ENCODE measurements at regions not wholly inside any gene's neighbourhood (a gene's known extent, or its start where the extent isn't known, plus 50 kb on each side); places are given as distances from the start of the nearest gene placed in this dataset.

GRCh38 chr5:23677996-23678395 lies 170.6 kb downstream of the PRDM9 start:
- no peak overlapping the region for H3K27ac ChIP-seq (ENCODE audit: insufficient read depth, low read length)
- no peak overlapping the region for H3K4me2 ChIP-seq (ENCODE audit: extremely low read depth, insufficient read depth, low read length)
- no peaks in the 10 kb centered on the region for H3K79me2 ChIP-seq (ENCODE audit: control insufficient read depth, insufficient read depth, low read length)
- no peaks in the 10 kb centered on the region for H4K20me1 ChIP-seq (ENCODE audit: control insufficient read depth, extremely low read depth, insufficient read depth, low read length)
- no peaks in the 10 kb centered on the region for H3K9me3 ChIP-seq (ENCODE audit: control insufficient read depth, insufficient read depth, low read depth, low read length)
- TF ChIP-seq CTCF (conservative IDR thresholded peaks at IDR 0.05 in 1 of 2, IDR thresholded peaks at IDR 0.05 in 1 of 2; ENCODE audit: low read depth in 1 of 2, low read length in 2 of 2) (no peak), EZH2 (IDR thresholded peaks at IDR 0.05; ENCODE audit: low read length, missing control alignments) (no peak)
- no peaks in the 10 kb centered on the region for H3K27me3 ChIP-seq (ENCODE audit: control insufficient read depth, insufficient read depth, low read length)
- no peak overlapping the region for H3K4me3 ChIP-seq (replicated peaks in 1 of 4; ENCODE audit: control extremely low read depth in 1 of 4, insufficient read depth in 1 of 4, low read depth in 3 of 4, low read length in 4 of 4)
- no peaks in the 10 kb centered on the region for H3K4me1 ChIP-seq (ENCODE audit: control insufficient read depth, extremely low read depth, insufficient read depth, low read length)
- DNase-seq (ENCODE audit: low read depth in 2 of 2) = no peak
- no peak overlapping the region for H3K9ac ChIP-seq (ENCODE audit: insufficient read depth, low read length)
- no peaks in the 10 kb centered on the region for H3K36me3 ChIP-seq (ENCODE audit: control insufficient read depth, insufficient read depth, low read length)
- H2AFZ ChIP-seq (ENCODE audit: low read length) = no peak overlapping the region

GRCh38 chr5:23684103-23684502 lies 176.7 kb downstream of the PRDM9 start:
- Histone ChIP-seq H3K4me2 (ENCODE audit: extremely low read depth, insufficient read depth, low read length) (no peak overlapping the region), H3K79me2 (ENCODE audit: control insufficient read depth, insufficient read depth, low read length) (no peaks in the 10 kb centered on the region), H3K27ac (ENCODE audit: insufficient read depth, low read length) (no peak overlapping the region), H2AFZ (ENCODE audit: low read length) (no peak overlapping the region), H4K20me1 (ENCODE audit: control insufficient read depth, extremely low read depth, insufficient read depth, low read length) (no peaks in the 10 kb centered on the region), H3K4me1 (ENCODE audit: control insufficient read depth, extremely low read depth, insufficient read depth, low read length) (no peaks in the 10 kb centered on the region), H3K9ac (ENCODE audit: insufficient read depth, low read length) (no peak overlapping the region), H3K9me3 (ENCODE audit: control insufficient read depth, insufficient read depth, low read depth, low read length) (no peaks in the 10 kb centered on the region), H3K36me3 (ENCODE audit: control insufficient read depth, insufficient read depth, low read length) (no peaks in the 10 kb centered on the region), H3K4me3 (replicated peaks in 1 of 4; ENCODE audit: control extremely low read depth in 1 of 4, insufficient read depth in 1 of 4, low read depth in 3 of 4, low read length in 4 of 4) (no peak overlapping the region), H3K27me3 (ENCODE audit: control insufficient read depth, insufficient read depth, low read length) (no peaks in the 10 kb centered on the region)
- DNase-seq (ENCODE audit: low read depth in 2 of 2) = no peak
- TF ChIP-seq CTCF (conservative IDR thresholded peaks at IDR 0.05 in 1 of 2, IDR thresholded peaks at IDR 0.05 in 1 of 2; ENCODE audit: low read depth in 1 of 2, low read length in 2 of 2) = no peak
- no peak for TF ChIP-seq EZH2 (IDR thresholded peaks at IDR 0.05; ENCODE audit: low read length, missing control alignments)

- peak in 1 of 2 donors; percentile 13 for DNase-seq (ENCODE audit: low read depth in 2 of 2)
- no peak overlapping the region for H2AFZ ChIP-seq (ENCODE audit: low read length)
- H3K9ac ChIP-seq (ENCODE audit: insufficient read depth, low read length) = no peak overlapping the region
- no peaks in the 10 kb centered on the region for H3K4me1 ChIP-seq (ENCODE audit: control insufficient read depth, extremely low read depth, insufficient read depth, low read length)
- no peaks in the 10 kb centered on the region for H3K9me3 ChIP-seq (ENCODE audit: control insufficient read depth, insufficient read depth, low read depth, low read length)
- no peaks in the 10 kb centered on the region for H3K79me2 ChIP-seq (ENCODE audit: control insufficient read depth, insufficient read depth, low read length)
- H3K4me2 ChIP-seq (ENCODE audit: extremely low read depth, insufficient read depth, low read length) = no peak overlapping the region
- no peak overlapping the region for H3K4me3 ChIP-seq (replicated peaks in 1 of 4; ENCODE audit: control extremely low read depth in 1 of 4, insufficient read depth in 1 of 4, low read depth in 3 of 4, low read length in 4 of 4)
- H4K20me1 ChIP-seq (ENCODE audit: control insufficient read depth, extremely low read depth, insufficient read depth, low read length) = no peaks in the 10 kb centered on the region
- H3K27me3 ChIP-seq (ENCODE audit: control insufficient read depth, insufficient read depth, low read length) = no peaks in the 10 kb centered on the region
- TF ChIP-seq CTCF (conservative IDR thresholded peaks at IDR 0.05 in 1 of 2, IDR thresholded peaks at IDR 0.05 in 1 of 2; ENCODE audit: low read depth in 1 of 2, low read length in 2 of 2) (no peak), EZH2 (IDR thresholded peaks at IDR 0.05; ENCODE audit: low read length, missing control alignments) (no peak)
- no peaks in the 10 kb centered on the region for H3K36me3 ChIP-seq (ENCODE audit: control insufficient read depth, insufficient read depth, low read length)
- H3K27ac ChIP-seq (ENCODE audit: insufficient read depth, low read length) = no peak overlapping the region
Measured at GRCh38 chr5:23703940-23704855, 196.8 kb downstream of the PRDM9 start.

Data from fibroblast of lung (primary cell).